Motor neuron (in vitro differentiated cells): ENCODE measurements at regions not wholly inside any gene's neighbourhood (a gene's known extent, or its start where the extent isn't known, plus 50 kb on each side); places are given as distances from the start of the nearest gene placed in this dataset.
"Not testable (repeated sequence)": the region's sequence is repeated elsewhere in the genome, so short reads cannot be mapped to it uniquely, and the experiment has no call there.

ENCODE experiments used
- ATAC-seq, 8 experiments: fragments of 200-7000 bp; cut with Tn5 transposase; replicated peaks in 6 of 8; 2 replicates each; pipeline ENCODE4 v1.8.0; 2021; ENCODE audit warnings: mild to moderate bottlenecking in 8 of 8, moderate library complexity in 8 of 8
- H3K27ac ChIP-seq, 2 donors: fragments of 250-450 bp; sonication (Bioruptor Pico); 2 replicates each; pipeline ENCODE4 v1.9.0; 2021; ENCODE audit warnings: antibody characterized with exemption in 2 of 2, mild to moderate bottlenecking in 2 of 2, moderate library complexity in 1 of 2
- H3K4me1 ChIP-seq, 2 donors: fragments of 250-450 bp; sonication (Bioruptor Pico); replicated peaks in 1 of 2; 2 replicates each; pipeline ENCODE4 v1.6.1; 2021; ENCODE audit warnings: antibody characterized with exemption in 2 of 2, mild to moderate bottlenecking in 2 of 2, moderate library complexity in 1 of 2
- H3K4me3 ChIP-seq, 5 donors: fragments of 250-450 bp; sonication (Bioruptor Pico); 2 replicates each; pipeline ENCODE4 v1.9.0; 2021; ENCODE audit warnings: antibody characterized with exemption in 5 of 5, mild to moderate bottlenecking in 5 of 5, moderate library complexity in 4 of 5
- WGBS, 10 experiments: fragments of 450-650 bp; shearing (Covaris generic); methylation state at CpG; one replicate each; pipeline ENCODE4 v1.0.0; 2022; 5-methylcytosine and 5-hydroxymethylcytosine counted together
- in situ Hi-C, 9 experiments: fragments of 400-800 bp; cut with MboI; loops; one replicate each; pipeline ENCODE4 v1.15.0; 2021; ENCODE audit warnings: low sequenced_read_pairs in 9 of 9, low pct_unique_long_range_greater_than_20kb in 2 of 9; ENCODE audit not compliant: unreplicated experiment in 9 of 9

DNA sequence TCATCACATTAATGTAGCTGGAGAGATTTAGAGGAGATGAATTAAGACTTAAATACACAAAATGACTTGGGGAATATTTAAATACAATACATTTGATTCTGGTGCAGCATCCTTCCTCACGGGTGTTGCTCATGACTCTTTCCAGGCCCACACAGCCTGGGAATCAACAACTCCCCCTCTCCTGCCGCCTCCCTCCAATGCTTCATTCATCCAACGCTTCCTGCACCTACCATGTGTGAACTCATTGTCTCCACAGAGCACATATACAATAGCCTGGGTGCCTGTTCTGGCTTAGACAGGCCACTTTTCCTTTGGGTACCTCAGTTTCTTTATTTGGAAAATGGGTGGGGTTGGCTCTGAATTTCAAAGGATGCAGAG, 476.9 kb upstream of the CADM1 start:
- WGBS, 10 experiments = 0 to 100% (median 67%) methylated on average over 1 to 3 of the region's 3 CpGs; no CpG with 5 or more reads in 3 of the 10 experiments
- H3K27ac ChIP-seq = no peak overlapping the region
- peaks cover 20 to 21% of the 10 kb centered on the region in 2 donors for H3K4me1 ChIP-seq
- in situ Hi-C loops = no loop called here
- peak in 5 of 8 experiments; percentile 17 to 51 (median 47) for ATAC-seq
- H3K4me3 ChIP-seq = no peak overlapping the region

DNA sequence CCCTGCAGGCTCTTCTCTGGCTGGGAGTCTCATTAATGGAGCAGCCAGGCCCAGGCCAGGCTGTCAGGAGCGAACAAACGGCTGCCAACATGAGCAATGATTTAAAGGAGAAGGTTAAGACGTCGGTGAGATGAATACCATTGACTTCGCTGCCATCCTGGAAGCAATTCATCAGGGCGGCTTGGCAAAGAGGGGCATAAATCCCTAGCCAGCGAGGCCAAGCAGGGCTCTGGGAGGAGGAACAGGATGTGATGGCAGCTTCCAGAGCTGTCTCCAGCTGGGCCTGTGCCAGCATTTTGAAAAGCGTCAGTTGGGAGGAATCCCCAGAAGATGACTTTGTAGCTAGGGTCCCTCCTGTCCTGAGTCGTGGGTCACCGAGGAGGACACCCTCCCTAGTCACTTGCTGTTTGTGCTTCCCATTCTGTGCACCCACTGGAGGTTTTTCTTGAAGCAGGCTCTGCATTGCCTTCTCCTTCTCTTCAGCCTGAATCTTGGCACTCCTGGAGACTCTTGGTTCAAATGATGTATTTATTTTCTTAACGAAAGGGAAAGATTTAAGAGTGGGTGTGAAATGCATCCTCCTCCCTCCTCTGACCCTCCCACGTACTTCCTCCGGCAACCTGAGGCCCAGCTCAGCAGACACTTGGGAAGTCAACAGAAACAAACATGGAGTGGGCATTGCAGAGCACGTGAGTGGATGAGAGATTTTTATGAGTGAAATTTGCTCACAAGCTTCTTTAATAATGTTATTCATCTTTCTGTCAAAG, 476.3 kb upstream of the CADM1 start:
- 0 to 73% (median 50%) methylated on average over 1 to 7 of the region's 14 CpGs; no CpG with 5 or more reads in 1 of the 10 experiments for WGBS, 10 experiments
- in situ Hi-C loops = no loop called here
- peaks cover 23 to 25% of the 10 kb centered on the region in 2 donors for H3K4me1 ChIP-seq
- H3K4me3 ChIP-seq = no peak overlapping the region
- peak in 5 of 8 experiments; percentile 30 to 41 (median 38) for ATAC-seq
- H3K27ac ChIP-seq = no peak overlapping the region

DNA sequence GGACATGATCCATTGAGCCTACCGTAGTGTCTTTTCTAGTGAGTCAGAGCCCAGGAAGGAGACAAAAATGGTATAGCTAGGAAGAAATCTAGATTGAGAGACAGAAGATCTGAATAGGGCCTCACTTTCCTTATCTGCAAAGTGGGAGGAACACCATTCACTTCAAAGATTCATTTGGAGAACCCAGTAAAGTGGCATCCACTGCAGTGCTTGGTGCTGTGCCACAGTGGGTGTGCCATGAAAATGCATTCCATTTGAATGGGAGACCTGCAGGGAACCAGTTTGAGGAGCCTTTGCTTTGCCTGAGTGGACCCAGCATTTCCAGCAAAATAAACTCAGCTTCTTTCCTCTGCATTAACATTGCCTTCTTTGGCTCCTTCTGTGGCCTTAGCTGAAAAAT, 470.5 kb upstream of the CADM1 start:
- peak in 2 of 8 experiments; percentile 1 to 8 for ATAC-seq
- 0 to 100% (median 67%) methylated on average over 1 of the region's 1 CpG; no CpG with 5 or more reads in 3 of the 10 experiments for WGBS, 10 experiments
- Histone ChIP-seq H3K27ac (peak overlapping the region; percentile 85 to 88), H3K4me1 (peaks cover 16 to 17% of the 10 kb centered on the region in 2 donors), H3K4me3 (peak overlapping the region in 4 of 5 donors; percentile 20 to 37 (median 22))
- in situ Hi-C loops = no loop called here

GRCh38 chr11:115967203-115967602, 463.0 kb upstream of the CADM1 start:
- not testable (repeated sequence) for ATAC-seq
- 19 to 36% methylated on average over 4 to 5 of the region's 9 CpGs; no CpG with 5 or more reads in 8 of the 10 experiments for WGBS, 10 experiments

DNA sequence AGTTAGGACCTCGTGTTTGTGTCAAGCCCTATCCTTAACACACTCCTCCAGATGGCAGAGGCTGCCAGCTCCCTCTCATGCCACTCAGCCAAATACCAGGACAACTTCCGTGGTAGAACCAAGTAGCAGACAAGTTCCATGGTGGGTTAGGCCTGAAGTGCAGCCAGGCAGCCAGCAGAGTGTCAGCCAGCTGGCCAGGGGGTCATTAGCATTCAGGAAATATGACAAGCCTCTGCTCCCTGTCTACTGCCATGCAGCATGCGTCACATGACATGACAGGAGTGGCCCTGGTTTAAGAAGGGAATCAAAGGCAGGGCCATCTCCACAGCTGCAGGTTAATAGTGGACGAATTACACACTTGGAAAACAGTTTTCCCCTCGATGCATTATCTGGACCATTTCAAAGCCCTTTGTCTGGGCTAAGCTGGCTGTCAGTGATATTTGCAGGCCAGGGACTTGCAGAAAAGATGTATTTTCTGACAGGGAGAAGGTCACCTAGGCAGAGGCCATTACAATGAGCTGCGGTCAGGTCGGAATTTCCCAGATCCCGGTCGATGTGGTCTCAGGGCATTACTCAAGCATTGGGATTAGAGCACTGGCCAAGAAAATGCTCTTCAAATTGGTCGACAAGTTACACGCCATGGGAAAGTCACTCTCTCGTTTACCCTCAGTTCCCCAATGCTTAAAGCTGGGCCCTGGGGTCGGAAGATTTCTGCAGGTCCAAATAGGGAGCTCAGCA, 461.7 kb upstream of the CADM1 start:
- H3K4me3 ChIP-seq = no peak overlapping the region
- peak in 7 of 8 experiments; percentile 91 to 97 (median 96) for ATAC-seq
- peak overlapping the region; percentile 47 to 51 for H3K27ac ChIP-seq
- WGBS, 10 experiments = 0 to 100% (median 39%) methylated on average over 1 to 9 of the region's 13 CpGs; no CpG with 5 or more reads in 2 of the 10 experiments
- in situ Hi-C loops = no loop called here
- H3K4me1 ChIP-seq = peaks cover 34 to 48% of the 10 kb centered on the region in 2 donors

More at GRCh38 chr11:115967203-115967602, 463.0 kb upstream of the CADM1 start:
- peaks cover 28 to 40% of the 10 kb centered on the region in 2 donors for H3K4me1 ChIP-seq
- H3K4me3 ChIP-seq, in situ Hi-C loops, H3K27ac ChIP-seq: not testable (repeated sequence)

- no peak for ATAC-seq
- Histone ChIP-seq H3K4me3 (no peak overlapping the region), H3K4me1 (peaks cover 50 to 64% of the 10 kb centered on the region in 2 donors), H3K27ac (no peak overlapping the region)
- in situ Hi-C loops = no loop called here
- 13 to 100% (median 80%) methylated on average over 1 to 2 of the region's 2 CpGs; no CpG with 5 or more reads in 5 of the 10 experiments for WGBS, 10 experiments
Observed at GRCh38 chr11:115964091-115964490, 459.9 kb upstream of the CADM1 start.

DNA sequence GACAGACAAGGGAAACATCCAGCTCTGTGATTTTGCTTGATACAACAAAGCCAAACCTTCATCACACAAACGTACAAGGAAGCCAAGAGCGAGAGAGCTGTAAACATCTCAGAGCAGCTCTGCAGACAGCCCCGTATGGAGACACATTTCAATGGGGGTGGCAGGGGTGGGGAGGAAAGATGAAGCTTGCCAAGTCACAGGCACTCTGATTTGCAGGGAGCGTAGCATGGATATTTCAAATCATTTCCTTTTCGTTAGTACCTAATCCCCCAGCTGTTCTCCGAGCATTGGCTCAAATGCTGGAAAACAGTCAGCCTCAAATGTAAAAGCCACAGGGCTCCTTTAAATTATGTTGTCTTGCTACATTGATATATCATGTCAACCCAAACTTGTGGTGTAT, 458.9 kb upstream of the CADM1 start:
- WGBS, 10 experiments = 0 to 80% (median 25%) methylated on average over 2 to 6 of the region's 6 CpGs; no CpG with 5 or more reads in 4 of the 10 experiments
- in situ Hi-C loops = no loop called here
- no peak for ATAC-seq
- Histone ChIP-seq H3K27ac (no peak overlapping the region), H3K4me1 (peaks cover 60 to 73% of the 10 kb centered on the region in 2 donors), H3K4me3 (no peak overlapping the region)

- ATAC-seq = peak in 1 of 8 experiments; percentile 18
- 6 to 93% (median 64%) methylated on average over 3 to 7 of the region's 11 CpGs for WGBS, 10 experiments
Observed at GRCh38 chr11:115961159-115962003, 457.2 kb upstream of the CADM1 start.

GRCh38 chr11:115959081-115959486, 454.9 kb upstream of the CADM1 start:
- H3K4me3 ChIP-seq = no peak overlapping the region
- H3K4me1 ChIP-seq = peaks cover 58 to 71% of the 10 kb centered on the region in 2 donors
- peak overlapping the region; percentile 2 to 39 for H3K27ac ChIP-seq
- in situ Hi-C loops = no loop called here
- ATAC-seq = peak in 5 of 8 experiments; percentile 59 to 72 (median 64)
- WGBS, 10 experiments = 0 to 80% (median 34%) methylated on average over 1 to 18 of the region's 23 CpGs; no CpG with 5 or more reads in 2 of the 10 experiments

More at GRCh38 chr11:115961159-115962003, 457.2 kb upstream of the CADM1 start:
- peaks cover 58 to 69% of the 10 kb centered on the region in 2 donors for H3K4me1 ChIP-seq
- in situ Hi-C loops = no loop called here
- H3K4me3 ChIP-seq = no peak overlapping the region
- H3K27ac ChIP-seq = no peak overlapping the region

DNA sequence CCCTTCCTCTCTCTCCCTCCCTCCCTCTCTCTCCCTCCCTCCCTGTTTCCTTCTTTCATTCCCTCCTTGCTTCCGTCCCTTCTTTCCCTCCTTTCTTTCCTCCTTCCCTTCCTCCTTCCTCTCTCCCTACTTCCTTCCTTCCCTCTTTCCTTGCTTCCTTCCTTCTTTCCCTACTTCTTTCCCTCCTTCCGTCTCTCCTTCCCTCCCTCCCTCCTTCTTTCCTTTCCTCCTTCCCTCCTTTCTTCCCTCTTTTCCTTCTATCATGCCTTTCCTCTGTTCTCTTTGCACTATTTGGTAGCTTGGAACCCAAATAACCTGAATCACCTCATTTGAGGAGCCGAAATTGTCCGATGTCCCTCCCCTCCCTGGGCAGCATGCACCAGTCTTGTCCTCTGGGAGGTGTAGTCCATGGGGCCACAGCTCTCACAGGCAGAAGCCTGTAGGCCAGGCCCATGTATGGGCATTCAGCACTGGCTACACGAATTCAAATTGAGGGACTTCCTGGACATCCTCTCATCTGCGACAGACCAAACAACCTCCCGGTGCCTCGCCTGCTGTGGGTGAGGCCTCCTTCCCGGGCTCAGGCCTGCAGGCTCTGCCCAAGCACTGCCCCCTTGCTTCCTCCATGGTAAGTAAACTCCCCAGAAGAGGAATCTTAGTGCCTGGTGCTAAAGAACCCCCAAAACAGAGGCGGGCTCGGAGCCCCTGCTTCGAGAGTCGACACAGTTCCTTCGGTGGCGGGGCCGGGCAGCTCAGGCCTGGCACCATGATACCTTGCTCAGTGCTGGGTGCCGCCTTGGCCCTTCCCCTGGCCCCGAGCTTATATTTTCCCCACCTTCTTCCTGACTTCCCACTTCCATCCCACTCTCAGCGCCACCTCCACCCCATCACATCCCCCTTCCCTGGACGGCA, 454.1 kb upstream of the CADM1 start:
- Histone ChIP-seq H3K27ac (peak overlapping the region in 1 of 2 donors; percentile 39), H3K4me1 (peaks cover 56 to 66% of the 10 kb centered on the region in 2 donors), H3K4me3 (no peak overlapping the region)
- WGBS, 10 experiments = 26 to 89% (median 46%) methylated on average over 1 to 9 of the region's 20 CpGs; no CpG with 5 or more reads in 2 of the 10 experiments
- in situ Hi-C loops = no loop called here
- peak in 6 of 8 experiments; percentile 9 to 52 (median 42) for ATAC-seq

DNA sequence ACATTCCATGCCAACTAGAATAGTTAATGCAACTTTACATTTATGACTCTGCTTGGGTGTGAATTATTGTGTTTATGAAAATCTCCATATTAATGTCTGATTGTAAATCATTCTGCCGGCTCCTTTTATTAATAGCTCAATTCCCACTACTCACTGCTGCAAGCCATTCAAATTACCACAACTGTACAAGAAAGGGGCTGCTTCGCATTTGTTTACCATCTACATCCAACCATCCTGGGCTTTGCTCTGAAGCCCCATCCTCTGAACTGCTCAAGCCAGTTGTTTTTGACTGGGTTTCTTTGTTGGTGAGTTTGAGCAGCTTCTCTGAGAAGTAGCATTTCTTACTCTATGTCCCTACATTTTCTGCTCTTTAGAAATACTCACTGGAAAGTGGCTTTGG, 451.6 kb upstream of the CADM1 start:
- Histone ChIP-seq H3K4me1 (peaks cover 43 to 45% of the 10 kb centered on the region in 2 donors), H3K4me3 (no peak overlapping the region), H3K27ac (no peak overlapping the region)
- 0 to 56% (median 29%) methylated on average over 1 to 2 of the region's 2 CpGs; no CpG with 5 or more reads in 2 of the 10 experiments for WGBS, 10 experiments
- ATAC-seq = peak in 2 of 8 experiments; percentile 50 to 65
- in situ Hi-C loops = no loop called here
